K562 (cell line): ENCODE measurements at regions not wholly inside any gene's neighbourhood (a gene's known extent, or its start where the extent isn't known, plus 50 kb on each side); places are given as distances from the start of the nearest gene placed in this dataset.

Source experiments
- ATAC-seq: fragments of 200-7000 bp; cut with Tn5 transposase; 3 replicates; pipeline ENCODE4 v1.9.1; 2020; ENCODE audit warnings: moderate library complexity
- BruUV-seq: library from RNA; stranded (reverse); fragments of 400-500 nt; replicated peaks from 2 replicates; lab custom pipeline; 2021; lab: Mats Ljungman, UMichigan
- CTCF ChIA-PET: fragments of 300-600 bp; formaldehyde crosslinking; extraction: SDS; loops from one replicate; lab custom pipeline; 2021; ENCODE audit warnings: low intra/inter-chr PET ratio; lab: Yijun Ruan, JAX
- POLR2A ChIA-PET: fragments of 300-600, 350-650 bp; sonication (Branson Sonifier 250); formaldehyde crosslinking; extraction: SDS; loops from one replicate; lab custom pipeline; 2021; ENCODE audit warnings: antibody characterized with exemption, inconsistent platforms; lab: Yijun Ruan, JAX
- DNase-seq, 4 experiments: peaks; one replicate each; pipeline versions ENCODE4 v3.0.0 to v3.0.0-alpha.2; 2011 to 2018; ENCODE audit warnings: low spot score in 3 of 4, mixed read lengths in 3 of 4; ENCODE audit errors: extremely low read depth in 1 of 4
- FAIRE-seq: peaks from 2 replicates; lab custom pipeline; 2011; peaks lifted over from hg19 to GRCh38; lab: Jason Lieb, UNC
- H2AFZ ChIP-seq: 2 replicates; pipeline ENCODE4 v1.6.0; 2011; ENCODE audit warnings: low read depth, low read length, control low read depth, inconsistent platforms
- H3K27ac ChIP-seq: fragments of 200-600 bp; 3 replicates; pipeline ENCODE4 v1.8.0; 2011; ENCODE audit warnings: low read depth, mild to moderate bottlenecking, control low read depth, inconsistent platforms, low read length, moderate library complexity, mixed read lengths; ENCODE audit errors: extremely low read depth
- H3K27me3 ChIP-seq, 2 experiments: fragments of 300-600 bp in 1 of 2; 2 replicates in 1 of 2; 3 replicates in 1 of 2; pipeline versions ENCODE4 v1.6.0 to v1.8.0; 2011; ENCODE audit warnings: inconsistent platforms in 2 of 2, low read length in 2 of 2, mild to moderate bottlenecking in 1 of 2, mixed read lengths in 1 of 2, moderate library complexity in 1 of 2; ENCODE audit not compliant: control insufficient read depth in 2 of 2, insufficient read depth in 2 of 2
- H3K36me3 ChIP-seq: fragments of 300-600 bp; 3 replicates; pipeline ENCODE4 v1.8.0; 2011; ENCODE audit warnings: mild to moderate bottlenecking, low read length, inconsistent platforms; ENCODE audit not compliant: control insufficient read depth, insufficient read depth
- H3K4me1 ChIP-seq, 2 experiments: fragments of 200-600 bp in 1 of 2; replicated peaks in 1 of 2; 2 replicates in 1 of 2; 3 replicates in 1 of 2; pipeline versions ENCODE4 v1.5.1 to v1.8.0; 2011; ENCODE audit warnings: inconsistent platforms in 2 of 2, low read length in 2 of 2, mild to moderate bottlenecking in 1 of 2, mixed read lengths in 1 of 2, moderate library complexity in 1 of 2; ENCODE audit not compliant: control insufficient read depth in 2 of 2, insufficient read depth in 2 of 2
- H3K4me2 ChIP-seq: 2 replicates; pipeline ENCODE4 v1.6.1; 2011; ENCODE audit warnings: low read length, control low read depth, inconsistent platforms, mixed read lengths; ENCODE audit not compliant: insufficient read depth
- H3K4me3 ChIP-seq: fragments of 200-600 bp; sonication (generic), shearing (Covaris generic); 2 replicates; pipeline ENCODE4 v1.5.1; 2016; ENCODE audit warnings: control low read depth, inconsistent platforms
- H3K79me2 ChIP-seq: fragments of 200-600 bp; 3 replicates; pipeline ENCODE4 v1.8.0; 2011; ENCODE audit warnings: low read length, inconsistent platforms; ENCODE audit not compliant: control insufficient read depth, insufficient read depth
- H3K9ac ChIP-seq, 2 experiments: 2 replicates each; pipeline versions ENCODE4 v1.6.0 to v1.6.1; 2011; ENCODE audit warnings: low read depth in 2 of 2, low read length in 2 of 2, control low read depth in 1 of 2, inconsistent platforms in 1 of 2, mild to moderate bottlenecking in 1 of 2, mixed read lengths in 1 of 2; ENCODE audit not compliant: insufficient read depth in 1 of 2
- H3K9me1 ChIP-seq: one replicate; pipeline ENCODE4 v1.6.0; 2011; ENCODE audit warnings: inconsistent platforms, mild to moderate bottlenecking, low read length, moderate library complexity; ENCODE audit not compliant: control insufficient read depth, insufficient read depth
- H3K9me3 ChIP-seq: replicated peaks from 2 replicates; pipeline ENCODE4 v1.5.1; 2011; ENCODE audit warnings: low read depth, low read length, inconsistent platforms; ENCODE audit not compliant: control insufficient read depth, insufficient read depth
- H4K20me1 ChIP-seq: replicated peaks from 2 replicates; pipeline ENCODE4 v1.6.1; 2011; ENCODE audit warnings: low read length, inconsistent platforms, mixed read lengths; ENCODE audit not compliant: control insufficient read depth, insufficient read depth
- HOMEZ ChIP-seq: fragments of 250-450 bp; sonication (Bioruptor Pico); IDR thresholded peaks from 2 replicates; pipeline ENCODE4 v1.4.0; 2020; ENCODE audit warnings: mild to moderate bottlenecking, moderate library complexity
- KDM4B ChIP-seq, 2 experiments: fragments of 450-650 bp in 1 of 2; sonication (generic) in 1 of 2; IDR thresholded peaks; 2 replicates each; pipeline ENCODE4 v1.6.1; 2016 to 2017; ENCODE audit warnings: borderline replicate concordance in 2 of 2, antibody characterized with exemption in 1 of 2, low read depth in 1 of 2, mild to moderate bottlenecking in 1 of 2
- PRDM10 ChIP-seq: fragments of 450-650 bp; IDR thresholded peaks from 2 replicates; pipeline ENCODE4 v1.6.1; 2018; ENCODE audit not compliant: partially characterized antibody
- TCF15 ChIP-seq: fragments of 250-450 bp; sonication (Bioruptor Pico); IDR thresholded peaks from 2 replicates; pipeline ENCODE4 v1.8.0; 2022; ENCODE audit warnings: moderate library complexity, mild to moderate bottlenecking, inconsistent platforms
- TCF3 ChIP-seq: sonication (generic); formaldehyde crosslinking; IDR thresholded peaks from 2 replicates; pipeline ENCODE4 v1.4.0; 2020; ENCODE audit warnings: mild to moderate bottlenecking, missing genetic modification reagents
- THRB ChIP-seq: fragments of 450-650 bp; formaldehyde crosslinking; conservative IDR thresholded peaks from 2 replicates; pipeline ENCODE4 v1.4.0; 2022; ENCODE audit warnings: mild to moderate bottlenecking, missing genetic modification characterization
- WGBS: fragments of 100-300 bp; shearing (Covaris generic); methylation state at CpG from one replicate; pipeline ENCODE4 v1.1.6; 2016; ENCODE audit warnings: low coverage, mixed read lengths; ENCODE audit not compliant: insufficient coverage; ENCODE audit errors: missing lambda C conversion rate; 5-methylcytosine and 5-hydroxymethylcytosine counted together
- in situ Hi-C: fragments of 300-500 bp; cut with MboI; formaldehyde crosslinking; loops from 4 replicates; pipeline ENCODE4 v1.15.0; 2018; ENCODE audit warnings: inconsistent platforms, mixed read lengths
- intact Hi-C: fragments of 100-400 bp; cut with micrococcal nuclease; formaldehyde crosslinking; loops from 2 replicates; pipeline ENCODE4 v1.14.2; 2022
- TF ChIP-seq, protein P1 (sequence below): sonication (generic); formaldehyde crosslinking; IDR thresholded peaks from 2 replicates; pipeline ENCODE4 v1.8.0; 2023; ENCODE audit warnings: mild to moderate bottlenecking, missing genetic modification reagents

DNA sequence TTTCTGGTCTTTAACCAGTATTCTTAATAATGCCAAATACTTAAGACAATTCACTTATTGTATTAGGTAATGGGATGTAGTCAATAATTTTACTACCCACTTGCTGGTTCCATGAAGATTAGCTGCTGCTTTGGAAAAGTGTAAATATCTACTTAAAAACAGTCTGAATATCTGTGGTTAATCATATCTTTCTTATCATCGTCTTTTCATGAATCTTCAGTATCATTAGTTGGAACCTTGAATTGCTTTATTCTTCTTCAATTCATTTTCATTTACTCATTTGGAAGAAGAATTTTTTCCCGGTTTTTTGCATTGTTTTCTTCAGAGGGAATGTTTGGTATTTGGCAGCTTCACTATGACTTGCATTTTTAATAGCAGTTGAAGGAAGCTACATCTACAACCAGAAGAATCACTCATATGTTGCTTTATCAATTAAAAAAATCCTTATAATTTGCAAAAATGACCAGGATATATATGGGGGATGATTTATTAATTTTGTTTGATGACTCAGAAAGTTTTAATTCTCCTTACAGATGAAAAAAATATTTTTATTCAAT is 1398.3 kb upstream of the CDH6 start (continued):
- TF ChIP-seq, protein P1, sequence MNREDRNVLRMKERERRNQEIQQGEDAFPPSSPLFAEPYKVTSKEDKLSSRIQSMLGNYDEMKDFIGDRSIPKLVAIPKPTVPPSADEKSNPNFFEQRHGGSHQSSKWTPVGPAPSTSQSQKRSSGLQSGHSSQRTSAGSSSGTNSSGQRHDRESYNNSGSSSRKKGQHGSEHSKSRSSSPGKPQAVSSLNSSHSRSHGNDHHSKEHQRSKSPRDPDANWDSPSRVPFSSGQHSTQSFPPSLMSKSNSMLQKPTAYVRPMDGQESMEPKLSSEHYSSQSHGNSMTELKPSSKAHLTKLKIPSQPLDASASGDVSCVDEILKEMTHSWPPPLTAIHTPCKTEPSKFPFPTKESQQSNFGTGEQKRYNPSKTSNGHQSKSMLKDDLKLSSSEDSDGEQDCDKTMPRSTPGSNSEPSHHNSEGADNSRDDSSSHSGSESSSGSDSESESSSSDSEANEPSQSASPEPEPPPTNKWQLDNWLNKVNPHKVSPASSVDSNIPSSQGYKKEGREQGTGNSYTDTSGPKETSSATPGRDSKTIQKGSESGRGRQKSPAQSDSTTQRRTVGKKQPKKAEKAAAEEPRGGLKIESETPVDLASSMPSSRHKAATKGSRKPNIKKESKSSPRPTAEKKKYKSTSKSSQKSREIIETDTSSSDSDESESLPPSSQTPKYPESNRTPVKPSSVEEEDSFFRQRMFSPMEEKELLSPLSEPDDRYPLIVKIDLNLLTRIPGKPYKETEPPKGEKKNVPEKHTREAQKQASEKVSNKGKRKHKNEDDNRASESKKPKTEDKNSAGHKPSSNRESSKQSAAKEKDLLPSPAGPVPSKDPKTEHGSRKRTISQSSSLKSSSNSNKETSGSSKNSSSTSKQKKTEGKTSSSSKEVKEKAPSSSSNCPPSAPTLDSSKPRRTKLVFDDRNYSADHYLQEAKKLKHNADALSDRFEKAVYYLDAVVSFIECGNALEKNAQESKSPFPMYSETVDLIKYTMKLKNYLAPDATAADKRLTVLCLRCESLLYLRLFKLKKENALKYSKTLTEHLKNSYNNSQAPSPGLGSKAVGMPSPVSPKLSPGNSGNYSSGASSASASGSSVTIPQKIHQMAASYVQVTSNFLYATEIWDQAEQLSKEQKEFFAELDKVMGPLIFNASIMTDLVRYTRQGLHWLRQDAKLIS (CRISPR knock-in tag): no peak

- Histone ChIP-seq H2AFZ (peak overlapping the region; percentile 56; the same call in 1 of the 2 replicates), H3K4me1 (no peaks in the 10 kb centered on the region; a peak in 1 of 5 replicates), H3K4me2 (no peak overlapping the region), H3K9ac (no peak overlapping the region), H3K79me2 (no peaks in the 10 kb centered on the region), H3K36me3 (no peaks in the 10 kb centered on the region), H3K27me3 (no peaks in the 10 kb centered on the region), H3K9me3 (no peaks in the 10 kb centered on the region), H3K27ac (peak overlapping the region; percentile 55; the same call in 2 of the 3 replicates), H3K9me1 (no peaks in the 10 kb centered on the region), H4K20me1 (no peaks in the 10 kb centered on the region), H3K4me3 (no peak overlapping the region)
- 7% methylated on average over 5 of the region's 5 CpGs for WGBS
- FAIRE-seq (no peak), ATAC-seq (no peak), DNase-seq (no peak)
- CTCF ChIA-PET: no interaction called here
- intact Hi-C loops (no loop called here), in situ Hi-C loops (no loop called here)
- POLR2A ChIA-PET: interaction anchor here (0.5 kb wide), 1 partner anchor 103 kb away, joined by 3 read pairs; no protein-coding TSS in a partner anchor
- BruUV-seq: no TSS peak
- TF ChIP-seq THRB (CRISPR knock-in tag) (no peak), KDM4B (IDR thresholded peaks at IDR 0.05; ENCODE audit: borderline replicate concordance in 2 of 2, low read depth in 1 of 2) (no peak), TCF3 (CRISPR knock-in tag) (no peak), PRDM10 (no peak), HOMEZ (CRISPR knock-in tag) (no peak), TCF15 (CRISPR knock-in tag) (no peak)
Observed at GRCh38 chr5:29794141-29794787, 1399.2 kb upstream of the CDH6 start.
